A673 (cell line): ENCODE measurements at regions not wholly inside any gene's neighbourhood (a gene's known extent, or its start where the extent isn't known, plus 50 kb on each side); places are given as distances from the start of the nearest gene placed in this dataset.

Experiments
- BruUV-seq: library from RNA; stranded (reverse); fragments of 400-500 nt; replicated peaks from 2 replicates; lab custom pipeline; 2021; lab: Mats Ljungman, UMichigan
- CTCF ChIA-PET: fragments of 300-600 bp; sonication (Branson Sonifier 250); formaldehyde crosslinking; loops from one replicate; lab custom pipeline; 2022; ENCODE audit warnings: antibody characterized with exemption; lab: Charles Lee
- POLR2A ChIA-PET: fragments of 300-600 bp; sonication (Branson Sonifier 250); formaldehyde crosslinking; loops from one replicate; lab custom pipeline; 2022; ENCODE audit warnings: antibody characterized with exemption; ENCODE audit not compliant: low non-redundant PET; lab: Charles Lee
- DNase-seq: peaks from one replicate; pipeline ENCODE4 v3.0.0-alpha.2; 2015; ENCODE audit warnings: low spot score
- H3K27ac ChIP-seq: fragments of 200-600 bp; sonication (generic); 2 replicates; pipeline ENCODE4 v1.5.1; 2016; ENCODE audit warnings: mixed run types, low read depth, mild to moderate bottlenecking, mixed read lengths, antibody characterized with exemption, low read length; ENCODE audit not compliant: poor library complexity, severe bottlenecking
- H3K27me3 ChIP-seq: fragments of 200-600 bp; sonication (generic); replicated peaks from 2 replicates; pipeline ENCODE4 v1.6.1; 2017; ENCODE audit warnings: mixed run types, low read depth, mild to moderate bottlenecking, mixed read lengths, antibody characterized with exemption, low read length; ENCODE audit not compliant: insufficient read depth, poor library complexity
- H3K36me3 ChIP-seq: fragments of 200-600 bp; sonication (generic); 2 replicates; pipeline ENCODE4 v1.6.1; 2016; ENCODE audit warnings: mixed run types, mild to moderate bottlenecking, mixed read lengths, antibody characterized with exemption, low read length; ENCODE audit not compliant: insufficient read depth, poor library complexity, severe bottlenecking
- H3K4me1 ChIP-seq: fragments of 200-600 bp; sonication (generic); 2 replicates; pipeline ENCODE4 v1.6.1; 2017; ENCODE audit warnings: mixed run types, mild to moderate bottlenecking, mixed read lengths, antibody characterized with exemption, low read length; ENCODE audit not compliant: insufficient read depth, poor library complexity, severe bottlenecking
- H3K4me3 ChIP-seq: fragments of 200-600 bp; sonication (generic); 2 replicates; pipeline ENCODE4 v1.5.1; 2016; ENCODE audit warnings: low read depth, mixed run types, mild to moderate bottlenecking, mixed read lengths, low read length; ENCODE audit not compliant: poor library complexity, severe bottlenecking
- H3K9me3 ChIP-seq: fragments of 200-600 bp; sonication (generic); 2 replicates; pipeline ENCODE4 v1.6.1; 2016; ENCODE audit warnings: mixed run types, low read depth, mild to moderate bottlenecking, mixed read lengths, antibody characterized with exemption, low read length; ENCODE audit not compliant: poor library complexity, severe bottlenecking
- EZH2 ChIP-seq: fragments of 200-600 bp; sonication (generic); IDR thresholded peaks from 2 replicates; pipeline ENCODE4 v1.6.1; 2017; ENCODE audit warnings: borderline replicate concordance, low read depth, mild to moderate bottlenecking, mixed read lengths, antibody characterized with exemption, low read length; ENCODE audit not compliant: poor library complexity, severe bottlenecking
- intact Hi-C: fragments of 100-400 bp; cut with micrococcal nuclease; formaldehyde crosslinking; loops from one replicate; pipeline ENCODE4 v1.10.0; 2022; ENCODE audit not compliant: unreplicated experiment
- TF ChIP-seq, protein P1 (sequence below): fragments of 300-800, 200-600 bp; sonication (generic); conservative IDR thresholded peaks from 2 replicates; pipeline ENCODE4 v1.5.1; 2017; ENCODE audit warnings: low read depth, mild to moderate bottlenecking, antibody characterized with exemption, low read length, moderate library complexity, mixed read lengths

GRCh38 chr7:159328096-159328495, 183.4 kb upstream of the VIPR2 start:
- TF ChIP-seq, protein P1, sequence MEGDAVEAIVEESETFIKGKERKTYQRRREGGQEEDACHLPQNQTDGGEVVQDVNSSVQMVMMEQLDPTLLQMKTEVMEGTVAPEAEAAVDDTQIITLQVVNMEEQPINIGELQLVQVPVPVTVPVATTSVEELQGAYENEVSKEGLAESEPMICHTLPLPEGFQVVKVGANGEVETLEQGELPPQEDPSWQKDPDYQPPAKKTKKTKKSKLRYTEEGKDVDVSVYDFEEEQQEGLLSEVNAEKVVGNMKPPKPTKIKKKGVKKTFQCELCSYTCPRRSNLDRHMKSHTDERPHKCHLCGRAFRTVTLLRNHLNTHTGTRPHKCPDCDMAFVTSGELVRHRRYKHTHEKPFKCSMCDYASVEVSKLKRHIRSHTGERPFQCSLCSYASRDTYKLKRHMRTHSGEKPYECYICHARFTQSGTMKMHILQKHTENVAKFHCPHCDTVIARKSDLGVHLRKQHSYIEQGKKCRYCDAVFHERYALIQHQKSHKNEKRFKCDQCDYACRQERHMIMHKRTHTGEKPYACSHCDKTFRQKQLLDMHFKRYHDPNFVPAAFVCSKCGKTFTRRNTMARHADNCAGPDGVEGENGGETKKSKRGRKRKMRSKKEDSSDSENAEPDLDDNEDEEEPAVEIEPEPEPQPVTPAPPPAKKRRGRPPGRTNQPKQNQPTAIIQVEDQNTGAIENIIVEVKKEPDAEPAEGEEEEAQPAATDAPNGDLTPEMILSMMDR: no peak
- no peak for TF ChIP-seq EZH2
- Histone ChIP-seq H3K27me3 (no peaks in the 10 kb centered on the region), H3K36me3 (no peaks in the 10 kb centered on the region), H3K27ac (no peak overlapping the region), H3K9me3 (no peaks in the 10 kb centered on the region), H3K4me1 (no peaks in the 10 kb centered on the region), H3K4me3 (no peak overlapping the region)
- CTCF ChIA-PET: no interaction called here
- DNase-seq: no peak
- intact Hi-C loops: no loop called here
- POLR2A ChIA-PET: no interaction called here
- BruUV-seq: no TSS peak

DNA sequence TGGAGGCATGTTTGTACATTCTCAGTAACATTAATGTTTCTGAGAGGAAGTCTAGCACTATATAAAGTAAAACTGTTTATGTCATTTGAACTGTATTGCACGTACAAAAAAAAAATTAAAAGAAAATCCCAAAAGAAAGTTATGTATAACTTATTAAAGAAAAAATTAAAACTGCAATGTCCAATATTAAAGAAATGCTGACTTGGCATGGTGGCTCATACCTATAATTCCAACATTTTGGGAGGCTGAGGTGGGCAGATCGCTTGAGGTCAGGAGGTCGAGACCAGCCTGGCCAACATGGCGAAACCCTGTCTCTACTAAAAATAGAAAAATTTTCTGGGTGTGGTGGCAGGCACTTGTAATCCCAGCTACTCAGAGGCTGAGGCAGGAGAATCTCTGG, 178.7 kb upstream of the VIPR2 start:
- no TSS peak for BruUV-seq
- no peaks in the 10 kb centered on the region for H3K9me3 ChIP-seq
- no peak for DNase-seq
- H3K36me3 ChIP-seq: no peaks in the 10 kb centered on the region
- CTCF ChIA-PET: no interaction called here
- H3K27ac ChIP-seq: no peak overlapping the region
- no peak overlapping the region for H3K4me3 ChIP-seq
- H3K4me1 ChIP-seq: no peaks in the 10 kb centered on the region
- intact Hi-C loops: no loop called here
- no peaks in the 10 kb centered on the region for H3K27me3 ChIP-seq
- POLR2A ChIA-PET: no interaction called here
- TF ChIP-seq, protein P1: no peak
- TF ChIP-seq EZH2: no peak

DNA sequence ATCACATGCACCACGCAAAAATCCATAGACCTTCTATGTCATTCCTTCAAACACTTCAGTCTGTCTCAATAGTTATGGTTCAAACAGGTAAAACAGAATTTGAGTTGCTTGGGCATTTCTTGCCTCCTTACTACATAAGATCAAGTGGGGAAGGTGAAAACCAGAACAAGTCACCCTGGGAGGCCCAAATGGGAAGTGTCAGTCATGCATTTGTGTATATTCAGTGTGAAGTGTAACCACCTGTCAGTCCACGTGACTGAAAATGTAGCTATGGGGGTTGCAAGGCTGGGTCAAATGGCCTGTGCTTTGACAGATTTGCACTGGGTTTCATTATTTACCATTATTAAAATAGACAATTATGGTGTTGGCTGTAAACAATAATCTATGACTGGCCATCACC, 176.6 kb upstream of the VIPR2 start:
- Histone ChIP-seq H3K27me3 (no peaks in the 10 kb centered on the region), H3K36me3 (no peaks in the 10 kb centered on the region), H3K9me3 (no peaks in the 10 kb centered on the region), H3K4me3 (no peak overlapping the region), H3K4me1 (no peaks in the 10 kb centered on the region), H3K27ac (no peak overlapping the region)
- no TSS peak for BruUV-seq
- DNase-seq: no peak
- POLR2A ChIA-PET: no interaction called here
- CTCF ChIA-PET: no interaction called here
- TF ChIP-seq, protein P1: no peak
- TF ChIP-seq EZH2: no peak
- intact Hi-C loops: no loop called here
